ENCODE measurements at regions not wholly inside any gene's neighbourhood (a gene's known extent, or its start where the extent isn't known, plus 50 kb on each side); places are given as distances from the start of the nearest gene placed in this dataset.
A peak's percentile ranks its signal among the peaks of the same experiment; 100 is the strongest.

GRCh38 chr10:4205113-4205512 lies 420.1 kb upstream of the KLF6 start:
- Histone ChIP-seq H3K27ac (no peak overlapping the region), H3K4me1 (no peaks in the 10 kb centered on the region), H3K36me3 (no peaks in the 10 kb centered on the region), H3K4me3 (no peak overlapping the region), H3K9me3 (no peaks in the 10 kb centered on the region), H3K27me3 (no peaks in the 10 kb centered on the region)
- intact Hi-C loops (cut with DNase I; ENCODE audit: low total_unique reads), result no loop called here
- DNase-seq (no peak), ATAC-seq (no peak)
- TF ChIP-seq POLR2A (IDR thresholded peaks at IDR 0.05), result no peak
- no peak for TF ChIP-seq CTCF (IDR thresholded peaks at IDR 0.05 in 4 of 5, conservative IDR thresholded peaks at IDR 0.05 in 1 of 5)
- in situ Hi-C loops (cut with MboI; ENCODE audit: low sequenced_read_pairs in 4 of 4), result no loop called here

- DNase-seq (no peak), ATAC-seq (no peak)
- in situ Hi-C loops (cut with MboI; ENCODE audit: low sequenced_read_pairs in 4 of 4), result no loop called here
- no peaks in the 10 kb centered on the region for H3K9me3 ChIP-seq
- H3K36me3 ChIP-seq, result no peaks in the 10 kb centered on the region
- H3K4me1 ChIP-seq, result peaks cover 2 to 3% of the 10 kb centered on the region in 2 donors
- intact Hi-C loops (cut with DNase I; ENCODE audit: low total_unique reads), result no loop called here
- H3K4me3 ChIP-seq, result no peak overlapping the region
- H3K27me3 ChIP-seq, result no peaks in the 10 kb centered on the region
- no peak overlapping the region for H3K27ac ChIP-seq
- TF ChIP-seq CTCF (IDR thresholded peaks at IDR 0.05 in 4 of 5, conservative IDR thresholded peaks at IDR 0.05 in 1 of 5) (no peak), POLR2A (IDR thresholded peaks at IDR 0.05) (no peak)
Observed at GRCh38 chr10:4202938-4203337, 417.9 kb upstream of the KLF6 start.

- H3K4me1 ChIP-seq, result peaks cover 10% of the 10 kb centered on the region in 2 donors
- H3K4me3 ChIP-seq, result no peak overlapping the region
- H3K27me3 ChIP-seq, result no peaks in the 10 kb centered on the region
- H3K27ac ChIP-seq, result no peak overlapping the region
- no peaks in the 10 kb centered on the region for H3K36me3 ChIP-seq
- no peak for TF ChIP-seq POLR2A (IDR thresholded peaks at IDR 0.05)
- TF ChIP-seq CTCF (IDR thresholded peaks at IDR 0.05 in 4 of 5, conservative IDR thresholded peaks at IDR 0.05 in 1 of 5), result no peak
- ATAC-seq (no peak), DNase-seq (peak in 1 of 2 donors; percentile 25)
- in situ Hi-C loops (cut with MboI; ENCODE audit: low sequenced_read_pairs in 4 of 4), result no loop called here
- intact Hi-C loops (cut with DNase I; ENCODE audit: low total_unique reads), result no loop called here
- H3K9me3 ChIP-seq, result no peaks in the 10 kb centered on the region
Observed at GRCh38 chr10:4201866-4202825, 417.1 kb upstream of the KLF6 start.

GRCh38 chr10:4199196-4199595 lies 414.2 kb upstream of the KLF6 start:
- Histone ChIP-seq H3K4me1 (peaks cover 22% of the 10 kb centered on the region in 2 donors), H3K27ac (no peak overlapping the region), H3K9me3 (no peaks in the 10 kb centered on the region), H3K4me3 (no peak overlapping the region), H3K36me3 (no peaks in the 10 kb centered on the region), H3K27me3 (no peaks in the 10 kb centered on the region)
- DNase-seq (no peak), ATAC-seq (no peak)
- in situ Hi-C loops (cut with MboI; ENCODE audit: low sequenced_read_pairs in 4 of 4), result no loop called here
- TF ChIP-seq POLR2A (IDR thresholded peaks at IDR 0.05) (no peak), CTCF (IDR thresholded peaks at IDR 0.05 in 4 of 5, conservative IDR thresholded peaks at IDR 0.05 in 1 of 5) (no peak)
- intact Hi-C loops (cut with DNase I; ENCODE audit: low total_unique reads), result no loop called here
